NT2/D1 (cell line): ENCODE measurements at regions not wholly inside any gene's neighbourhood (a gene's known extent, or its start where the extent isn't known, plus 50 kb on each side); places are given as distances from the start of the nearest gene placed in this dataset.

Experiments
- DNase-seq: peaks from one replicate; pipeline ENCODE4 v3.0.0-alpha.2; 2011; ENCODE audit warnings: low read depth, low spot score
- H3K27me3 ChIP-seq: 2 replicates; pipeline ENCODE4 v1.6.0; 2011; ENCODE audit warnings: mild to moderate bottlenecking; ENCODE audit not compliant: insufficient read length, insufficient read depth
- H3K36me3 ChIP-seq: 2 replicates; pipeline ENCODE4 v1.6.1; 2011; ENCODE audit warnings: mild to moderate bottlenecking, low read length, mixed read lengths; ENCODE audit not compliant: insufficient read depth, insufficient read length
- H3K4me1 ChIP-seq: 2 replicates; pipeline ENCODE4 v1.5.1; 2011; ENCODE audit not compliant: insufficient read depth, insufficient read length
- H3K4me3 ChIP-seq: 2 replicates; pipeline ENCODE4 v1.5.1; 2011; ENCODE audit warnings: low read depth; ENCODE audit not compliant: insufficient read length
- H3K9ac ChIP-seq: 2 replicates; pipeline ENCODE4 v1.6.0; 2011; ENCODE audit warnings: low read depth; ENCODE audit not compliant: insufficient read length
- H3K9me3 ChIP-seq: 2 replicates; pipeline ENCODE4 v1.5.1; 2011; ENCODE audit warnings: mild to moderate bottlenecking, low read length; ENCODE audit not compliant: insufficient read depth
- SUZ12 ChIP-seq: IDR thresholded peaks from 2 replicates; pipeline ENCODE4 v1.6.1; 2011; ENCODE audit not compliant: insufficient read length, insufficient read depth; ENCODE audit errors: extremely low read depth
- YY1 ChIP-seq: IDR thresholded peaks from 2 replicates; pipeline ENCODE4 v1.6.1; 2011; ENCODE audit not compliant: insufficient read length, insufficient read depth
- ZNF274 ChIP-seq: IDR thresholded peaks from 2 replicates; pipeline ENCODE4 v1.6.1; 2011; ENCODE audit warnings: mild to moderate bottlenecking, low read depth, low read length

GRCh38 chr5:175141421-175141820 lies 302.6 kb downstream of the DRD1 start:
- DNase-seq, result no peak
- no peaks in the 10 kb centered on the region for H3K27me3 ChIP-seq
- H3K9me3 ChIP-seq, result peaks cover 14% of the 10 kb centered on the region; the same call in 1 of the 2 replicates
- TF ChIP-seq YY1 (no peak), ZNF274 (no peak), SUZ12 (no peak)
- no peak overlapping the region for H3K4me3 ChIP-seq
- H3K9ac ChIP-seq, result no peak overlapping the region
- H3K36me3 ChIP-seq, result no peaks in the 10 kb centered on the region
- no peaks in the 10 kb centered on the region for H3K4me1 ChIP-seq

GRCh38 chr5:175133185-175133584 lies 310.8 kb downstream of the DRD1 start:
- Histone ChIP-seq H3K9me3 (0 out of 2 replicates have a peak, but pooled peaks cover 7% of the 10 kb centered on the region), H3K9ac (no peak overlapping the region), H3K27me3 (no peaks in the 10 kb centered on the region), H3K36me3 (no peaks in the 10 kb centered on the region), H3K4me3 (no peak overlapping the region), H3K4me1 (no peaks in the 10 kb centered on the region)
- TF ChIP-seq ZNF274 (no peak), SUZ12 (no peak), YY1 (no peak)
- no peak for DNase-seq

GRCh38 chr5:175131432-175131831 lies 312.6 kb downstream of the DRD1 start:
- Histone ChIP-seq H3K27me3 (no peaks in the 10 kb centered on the region), H3K9ac (no peak overlapping the region), H3K9me3 (0 out of 2 replicates have a peak, but pooled peaks cover 3% of the 10 kb centered on the region), H3K36me3 (no peaks in the 10 kb centered on the region), H3K4me1 (no peaks in the 10 kb centered on the region), H3K4me3 (no peak overlapping the region)
- TF ChIP-seq YY1 (no peak), ZNF274 (no peak), SUZ12 (no peak)
- DNase-seq, result no peak

- TF ChIP-seq ZNF274 (no peak), YY1 (no peak), SUZ12 (no peak)
- no peak for DNase-seq
- Histone ChIP-seq H3K9me3 (no peaks in the 10 kb centered on the region), H3K4me3 (no peak overlapping the region), H3K36me3 (no peaks in the 10 kb centered on the region), H3K27me3 (no peaks in the 10 kb centered on the region), H3K4me1 (no peaks in the 10 kb centered on the region), H3K9ac (no peak overlapping the region)
Measured at GRCh38 chr5:175129619-175130018, 314.4 kb downstream of the DRD1 start.

- Histone ChIP-seq H3K9me3 (no peaks in the 10 kb centered on the region), H3K36me3 (no peaks in the 10 kb centered on the region), H3K4me3 (no peak overlapping the region), H3K4me1 (no peaks in the 10 kb centered on the region), H3K9ac (no peak overlapping the region), H3K27me3 (no peaks in the 10 kb centered on the region)
- TF ChIP-seq YY1, result no peak
- TF ChIP-seq SUZ12, result no peak
- no peak for TF ChIP-seq ZNF274
- no peak for DNase-seq
Measured at GRCh38 chr5:175129121-175129520, 314.9 kb downstream of the DRD1 start.

GRCh38 chr5:175124821-175125220 lies 319.2 kb downstream of the DRD1 start:
- no peaks in the 10 kb centered on the region for H3K36me3 ChIP-seq
- TF ChIP-seq YY1 (no peak), SUZ12 (no peak), ZNF274 (no peak)

DNA sequence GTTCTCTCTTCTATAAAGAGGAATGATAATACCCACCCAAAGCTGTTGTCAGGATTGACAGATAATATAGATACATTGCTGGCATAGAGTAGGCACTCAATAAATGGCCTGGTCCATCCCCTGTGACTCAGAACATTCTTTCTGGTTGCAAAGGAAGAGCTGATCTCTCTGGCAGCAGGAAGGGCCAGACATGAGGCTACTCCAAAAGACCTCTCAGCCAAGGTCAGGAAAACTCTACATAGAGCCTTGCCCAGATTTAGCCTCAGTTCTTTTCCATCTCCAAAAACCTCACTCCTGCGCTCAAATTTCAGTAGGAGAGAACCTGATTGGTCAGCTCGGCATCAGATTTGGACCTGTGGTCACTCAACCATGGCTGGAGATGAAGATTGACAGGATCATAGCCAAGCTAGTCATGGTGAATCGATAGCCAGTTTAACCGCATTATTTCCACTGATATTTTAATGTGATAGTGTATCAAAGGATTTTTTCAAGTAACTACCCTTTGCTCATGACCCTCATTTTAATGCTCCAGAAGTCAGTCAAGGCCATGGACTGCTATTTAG lies 319.6 kb downstream of the DRD1 start:
- H3K4me1 ChIP-seq, result no peaks in the 10 kb centered on the region
- no peaks in the 10 kb centered on the region; the same call in 1 of the 2 replicates for H3K9me3 ChIP-seq
- DNase-seq, result no peak
- no peak overlapping the region for H3K9ac ChIP-seq
- H3K36me3 ChIP-seq, result no peaks in the 10 kb centered on the region
- H3K4me3 ChIP-seq, result no peak overlapping the region
- H3K27me3 ChIP-seq, result no peaks in the 10 kb centered on the region
- TF ChIP-seq SUZ12 (no peak), ZNF274 (no peak), YY1 (no peak)

More at GRCh38 chr5:175124821-175125220, 319.2 kb downstream of the DRD1 start:
- Histone ChIP-seq H3K9me3 (no peaks in the 10 kb centered on the region; the same call in 1 of the 2 replicates), H3K9ac (no peak overlapping the region), H3K27me3 (no peaks in the 10 kb centered on the region), H3K4me1 (no peaks in the 10 kb centered on the region), H3K4me3 (no peak overlapping the region)
- no peak for DNase-seq
